ENCODE measurements at regions not wholly inside any gene's neighbourhood (a gene's known extent, or its start where the extent isn't known, plus 50 kb on each side); places are given as distances from the start of the nearest gene placed in this dataset.

- TF ChIP-seq CTCF (conservative IDR thresholded peaks at IDR 0.05) (no peak), ZFX (IDR thresholded peaks at IDR 0.05) (no peak)
Measured at GRCh38 chr6:27129917-27130316, 117.6 kb upstream of the PRSS16 start.

All from C4-2B (cell line).